ENCODE measurements at regions not wholly inside any gene's neighbourhood (a gene's known extent, or its start where the extent isn't known, plus 50 kb on each side); places are given as distances from the start of the nearest gene placed in this dataset.

- Histone ChIP-seq H3K9me3 (no peaks in the 10 kb centered on the region), H3K27ac (no peak overlapping the region), H3K4me1 (ENCODE audit: control insufficient read depth in 1 of 2, low read depth in 2 of 2) (no peaks in the 10 kb centered on the region), H3K27me3 (replicated peaks; ENCODE audit: insufficient read depth) (no peaks in the 10 kb centered on the region), H3K36me3 (no peaks in the 10 kb centered on the region), H3K4me3 (no peak overlapping the region)
- no peak for TF ChIP-seq CTCF (IDR thresholded peaks at IDR 0.05)
- ATAC-seq (ENCODE audit: insufficient number of reproducible peaks, low FRiP score, low read depth) (no peak), DNase-seq (ENCODE audit: low spot score) (no peak)
Observed at GRCh38 chr17:63150490-63150889, 184.5 kb downstream of the TANC2 start.

- no peaks in the 10 kb centered on the region for H3K4me1 ChIP-seq (ENCODE audit: control insufficient read depth in 1 of 2, low read depth in 2 of 2)
- no peaks in the 10 kb centered on the region for H3K27me3 ChIP-seq (replicated peaks; ENCODE audit: insufficient read depth)
- H3K36me3 ChIP-seq, result no peaks in the 10 kb centered on the region
- no peak for ATAC-seq (ENCODE audit: insufficient number of reproducible peaks, low FRiP score, low read depth)
- H3K4me3 ChIP-seq, result no peak overlapping the region
- TF ChIP-seq CTCF (IDR thresholded peaks at IDR 0.05), result no peak
- DNase-seq (ENCODE audit: low spot score), result no peak
- H3K27ac ChIP-seq, result no peak overlapping the region
- no peaks in the 10 kb centered on the region for H3K9me3 ChIP-seq
Observed at GRCh38 chr17:63150994-63151464, 185.0 kb downstream of the TANC2 start.

GRCh38 chr17:63151941-63152523, 186.0 kb downstream of the TANC2 start:
- Histone ChIP-seq H3K9me3 (no peaks in the 10 kb centered on the region), H3K27ac (no peak overlapping the region), H3K36me3 (no peaks in the 10 kb centered on the region), H3K4me1 (ENCODE audit: control insufficient read depth in 1 of 2, low read depth in 2 of 2) (no peaks in the 10 kb centered on the region), H3K4me3 (no peak overlapping the region), H3K27me3 (replicated peaks; ENCODE audit: insufficient read depth) (no peaks in the 10 kb centered on the region)
- no peak for ATAC-seq (ENCODE audit: insufficient number of reproducible peaks, low FRiP score, low read depth)
- TF ChIP-seq CTCF (IDR thresholded peaks at IDR 0.05), result no peak
- DNase-seq (ENCODE audit: low spot score), result no peak

- H3K4me3 ChIP-seq, result no peak overlapping the region
- H3K4me1 ChIP-seq (ENCODE audit: control insufficient read depth in 1 of 2, low read depth in 2 of 2), result no peaks in the 10 kb centered on the region
- no peaks in the 10 kb centered on the region for H3K9me3 ChIP-seq
- H3K27ac ChIP-seq, result no peak overlapping the region
- no peaks in the 10 kb centered on the region for H3K27me3 ChIP-seq (replicated peaks; ENCODE audit: insufficient read depth)
- no peaks in the 10 kb centered on the region for H3K36me3 ChIP-seq
- no peak for TF ChIP-seq CTCF (IDR thresholded peaks at IDR 0.05)
- DNase-seq (ENCODE audit: low spot score), result no peak
- no peak for ATAC-seq (ENCODE audit: insufficient number of reproducible peaks, low FRiP score, low read depth)
Observed at GRCh38 chr17:63153488-63153887, 187.5 kb downstream of the TANC2 start.

GRCh38 chr17:63154586-63155244, 188.7 kb downstream of the TANC2 start:
- Histone ChIP-seq H3K4me1 (ENCODE audit: control insufficient read depth in 1 of 2, low read depth in 2 of 2) (no peaks in the 10 kb centered on the region), H3K27ac (no peak overlapping the region), H3K4me3 (no peak overlapping the region), H3K9me3 (no peaks in the 10 kb centered on the region), H3K36me3 (no peaks in the 10 kb centered on the region), H3K27me3 (replicated peaks; ENCODE audit: insufficient read depth) (no peaks in the 10 kb centered on the region)
- ATAC-seq (ENCODE audit: insufficient number of reproducible peaks, low FRiP score, low read depth), result no peak
- no peak for DNase-seq (ENCODE audit: low spot score)
- TF ChIP-seq CTCF (IDR thresholded peaks at IDR 0.05), result no peak
